Ectodermal cell (in vitro differentiated cells): ENCODE measurements at regions not wholly inside any gene's neighbourhood (a gene's known extent, or its start where the extent isn't known, plus 50 kb on each side); places are given as distances from the start of the nearest gene placed in this dataset.

Experiments used
- H3K27ac ChIP-seq: 2 replicates; pipeline ENCODE4 v1.7.0; 2013; ENCODE audit warnings: mild to moderate bottlenecking, low read depth, low read length; ENCODE audit not compliant: insufficient read depth, poor library complexity, severe bottlenecking
- H3K27me3 ChIP-seq: 2 replicates; pipeline ENCODE4 v1.7.0; 2013; ENCODE audit warnings: mild to moderate bottlenecking, low read length; ENCODE audit not compliant: insufficient read depth, control insufficient read depth, poor library complexity, severe bottlenecking
- H3K36me3 ChIP-seq: one replicate; pipeline ENCODE4 v1.7.0; 2013; ENCODE audit warnings: low read length; ENCODE audit not compliant: control insufficient read depth, insufficient read depth
- H3K4me1 ChIP-seq: one replicate; pipeline ENCODE4 v1.7.0; 2013; ENCODE audit warnings: low read length; ENCODE audit not compliant: control insufficient read depth, insufficient read depth
- H3K4me3 ChIP-seq: 2 replicates; pipeline ENCODE4 v1.7.0; 2013; ENCODE audit warnings: low read depth, low read length, control low read depth; ENCODE audit not compliant: insufficient read depth
- H3K9me3 ChIP-seq: 2 replicates; pipeline ENCODE4 v1.7.0; 2013; ENCODE audit warnings: mild to moderate bottlenecking, low read length, moderate library complexity; ENCODE audit not compliant: control insufficient read depth
- WGBS, 2 experiments: methylation state at CpG; one replicate each; pipeline ENCODE4 v1.1.7; 2013; ENCODE audit warnings: missing lambda C conversion rate in 2 of 2; 5-methylcytosine and 5-hydroxymethylcytosine counted together

DNA sequence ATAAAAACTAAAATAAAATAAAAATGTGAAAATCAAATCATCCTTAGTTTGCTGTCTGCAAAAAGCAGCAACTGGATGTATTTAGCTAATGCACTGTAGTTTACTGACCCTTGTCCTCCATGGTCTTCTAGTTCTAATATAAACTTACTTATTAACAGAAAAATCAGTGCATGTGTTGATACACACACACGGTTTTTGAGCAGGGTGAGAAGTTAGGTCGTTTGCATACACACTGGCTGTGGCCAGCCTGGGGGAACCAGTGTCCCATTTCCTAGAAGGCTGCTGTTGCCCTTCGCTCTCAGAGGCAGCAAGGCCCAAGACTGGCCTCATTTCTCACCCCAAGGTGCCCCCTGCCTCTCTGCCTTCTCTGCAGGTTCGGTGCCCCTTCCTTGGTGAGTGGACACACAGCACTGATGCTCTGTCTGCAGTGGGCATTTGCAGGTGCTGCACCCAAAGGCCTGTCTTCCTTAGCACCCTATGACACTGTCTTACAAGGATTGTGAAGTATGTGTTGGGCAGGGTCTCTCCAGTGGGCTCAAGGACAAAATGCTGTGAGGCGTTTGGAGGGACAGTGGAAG, 168.5 kb downstream of the SCP2D1 start:
- H3K27me3 ChIP-seq: no peaks in the 10 kb centered on the region
- H3K27ac ChIP-seq: no peak overlapping the region
- 86 to 90% methylated on average over 5 of the region's 5 CpGs for WGBS, 2 experiments
- H3K4me1 ChIP-seq: no peaks in the 10 kb centered on the region
- H3K9me3 ChIP-seq: no peaks in the 10 kb centered on the region
- no peaks in the 10 kb centered on the region for H3K36me3 ChIP-seq
- no peak overlapping the region for H3K4me3 ChIP-seq

- no peaks in the 10 kb centered on the region for H3K9me3 ChIP-seq
- no peak overlapping the region for H3K4me3 ChIP-seq
- no peaks in the 10 kb centered on the region for H3K36me3 ChIP-seq
- H3K27me3 ChIP-seq: no peaks in the 10 kb centered on the region
- 96% methylated on average over 5 of the region's 5 CpGs for WGBS, 2 experiments
- no peak overlapping the region for H3K27ac ChIP-seq
- H3K4me1 ChIP-seq: no peaks in the 10 kb centered on the region
These were observed 170.2 kb downstream of the SCP2D1 start for GRCh38 chr20:18983796-18984195.

- Histone ChIP-seq H3K4me3 (no peak overlapping the region), H3K27me3 (no peaks in the 10 kb centered on the region), H3K36me3 (no peaks in the 10 kb centered on the region), H3K27ac (no peak overlapping the region), H3K4me1 (no peaks in the 10 kb centered on the region), H3K9me3 (no peaks in the 10 kb centered on the region)
- 86 to 87% methylated on average over 13 of the region's 13 CpGs for WGBS, 2 experiments
These were observed 170.9 kb downstream of the SCP2D1 start for GRCh38 chr20:18984238-18985200.

GRCh38 chr20:18985551-18985950, 172.0 kb downstream of the SCP2D1 start:
- Histone ChIP-seq H3K4me1 (no peaks in the 10 kb centered on the region), H3K4me3 (no peak overlapping the region), H3K27ac (no peak overlapping the region), H3K36me3 (no peaks in the 10 kb centered on the region), H3K27me3 (no peaks in the 10 kb centered on the region), H3K9me3 (no peaks in the 10 kb centered on the region)
- WGBS, 2 experiments: 93 to 94% methylated on average over 5 of the region's 5 CpGs

GRCh38 chr20:18986146-18986830, 172.7 kb downstream of the SCP2D1 start:
- Histone ChIP-seq H3K9me3 (no peaks in the 10 kb centered on the region), H3K27me3 (no peaks in the 10 kb centered on the region), H3K36me3 (no peaks in the 10 kb centered on the region), H3K4me3 (no peak overlapping the region), H3K4me1 (no peaks in the 10 kb centered on the region), H3K27ac (no peak overlapping the region)
- WGBS, 2 experiments: 92 to 93% methylated on average over 7 of the region's 7 CpGs

DNA sequence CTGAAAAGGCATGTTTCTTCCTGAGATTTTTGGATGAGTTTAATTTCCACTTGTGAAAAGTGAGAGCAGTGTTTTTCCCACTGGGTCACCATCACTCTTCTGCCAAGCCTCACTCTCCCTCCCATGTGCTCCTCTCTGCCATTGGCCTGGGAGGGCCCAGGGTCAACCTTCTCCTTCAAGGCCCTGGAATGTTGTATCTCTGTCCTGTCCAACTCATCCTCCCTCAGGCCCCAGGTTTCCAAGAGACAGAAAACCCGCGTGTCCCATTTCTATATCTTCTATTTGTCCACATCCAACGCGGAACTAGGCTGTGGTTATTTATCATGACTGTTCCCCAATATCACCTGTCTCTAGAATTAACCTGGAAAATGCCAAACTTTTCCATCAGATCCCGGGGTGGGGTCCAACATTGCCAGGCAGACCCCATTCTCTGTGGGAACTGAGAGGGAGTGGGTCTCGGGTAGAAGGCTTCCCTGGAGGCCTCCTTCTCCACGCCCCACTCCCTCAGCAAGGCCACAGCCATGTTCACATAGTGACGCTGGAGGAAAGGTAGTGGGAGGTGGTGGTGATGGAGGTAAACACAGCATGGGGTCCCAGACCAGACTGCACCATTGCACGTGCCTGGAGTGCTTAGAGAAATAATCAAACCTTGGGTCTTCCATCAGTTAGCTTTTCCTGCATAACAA, 173.5 kb downstream of the SCP2D1 start:
- Histone ChIP-seq H3K9me3 (no peaks in the 10 kb centered on the region), H3K4me3 (no peak overlapping the region), H3K27me3 (no peaks in the 10 kb centered on the region), H3K27ac (no peak overlapping the region), H3K36me3 (no peaks in the 10 kb centered on the region), H3K4me1 (no peaks in the 10 kb centered on the region)
- 93 to 96% methylated on average over 9 of the region's 9 CpGs for WGBS, 2 experiments

DNA sequence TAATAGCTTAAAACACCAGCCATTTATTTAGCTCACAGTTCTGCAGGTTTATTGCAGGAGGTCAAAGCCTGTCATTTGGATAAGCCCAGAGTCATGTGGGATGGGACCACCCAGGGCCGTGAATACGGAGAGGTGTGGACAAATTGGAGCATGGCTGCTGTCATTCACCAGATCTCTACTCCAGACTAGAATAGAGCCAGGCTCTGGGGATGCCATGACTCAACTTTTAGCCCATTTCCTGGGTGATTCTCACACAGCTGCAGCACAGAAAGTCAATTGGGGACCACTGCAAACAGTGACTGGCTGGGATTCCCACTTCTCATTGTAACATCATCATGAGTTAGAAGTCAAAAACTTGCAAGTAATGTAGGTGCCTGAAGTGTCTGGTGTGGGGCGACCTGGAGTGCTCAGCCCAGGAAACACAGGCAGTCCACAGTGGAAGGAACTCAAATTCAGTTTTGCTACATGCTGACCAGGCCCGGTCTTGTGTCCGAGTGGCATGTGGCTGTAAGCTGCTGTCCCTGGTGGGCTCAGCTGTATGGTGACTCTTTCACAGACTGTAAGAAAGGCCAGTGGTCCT, 174.3 kb downstream of the SCP2D1 start:
- H3K27me3 ChIP-seq: no peaks in the 10 kb centered on the region
- 92 to 96% methylated on average over 5 of the region's 5 CpGs for WGBS, 2 experiments
- no peak overlapping the region for H3K27ac ChIP-seq
- H3K4me3 ChIP-seq: no peak overlapping the region
- H3K36me3 ChIP-seq: no peaks in the 10 kb centered on the region
- no peaks in the 10 kb centered on the region for H3K9me3 ChIP-seq
- H3K4me1 ChIP-seq: no peaks in the 10 kb centered on the region

DNA sequence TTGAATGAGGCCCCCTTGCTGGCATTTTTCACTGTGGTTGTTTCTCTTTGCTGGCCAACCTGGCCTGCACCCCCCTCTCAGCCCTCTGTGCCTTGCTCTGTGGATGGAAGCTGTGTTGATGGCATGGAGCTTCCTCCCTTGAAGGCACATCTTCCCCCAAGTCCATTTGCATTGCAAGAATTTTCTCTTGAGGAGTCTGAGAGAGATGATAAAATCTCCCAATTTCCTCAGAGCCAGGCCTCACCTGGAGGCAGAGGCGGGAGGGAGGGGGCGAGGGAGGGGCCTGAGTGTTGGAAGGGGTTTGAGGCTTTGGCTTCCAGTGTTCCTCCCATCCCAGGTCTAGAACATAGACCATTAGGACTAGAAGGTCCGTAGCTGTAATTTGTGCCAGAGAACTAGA, 175.1 kb downstream of the SCP2D1 start:
- no peaks in the 10 kb centered on the region for H3K27me3 ChIP-seq
- WGBS, 2 experiments: 94 to 97% methylated on average over 3 of the region's 3 CpGs
- no peak overlapping the region for H3K4me3 ChIP-seq
- H3K4me1 ChIP-seq: no peaks in the 10 kb centered on the region
- H3K27ac ChIP-seq: no peak overlapping the region
- H3K36me3 ChIP-seq: no peaks in the 10 kb centered on the region
- H3K9me3 ChIP-seq: no peaks in the 10 kb centered on the region

GRCh38 chr20:18989736-18990474, 176.3 kb downstream of the SCP2D1 start:
- Histone ChIP-seq H3K4me3 (no peak overlapping the region), H3K27ac (no peak overlapping the region), H3K36me3 (no peaks in the 10 kb centered on the region), H3K9me3 (no peaks in the 10 kb centered on the region), H3K27me3 (no peaks in the 10 kb centered on the region), H3K4me1 (no peaks in the 10 kb centered on the region)
- 91 to 92% methylated on average over 10 of the region's 10 CpGs for WGBS, 2 experiments
